ENCODE measurements at regions not wholly inside any gene's neighbourhood (a gene's known extent, or its start where the extent isn't known, plus 50 kb on each side); places are given as distances from the start of the nearest gene placed in this dataset.

DNA sequence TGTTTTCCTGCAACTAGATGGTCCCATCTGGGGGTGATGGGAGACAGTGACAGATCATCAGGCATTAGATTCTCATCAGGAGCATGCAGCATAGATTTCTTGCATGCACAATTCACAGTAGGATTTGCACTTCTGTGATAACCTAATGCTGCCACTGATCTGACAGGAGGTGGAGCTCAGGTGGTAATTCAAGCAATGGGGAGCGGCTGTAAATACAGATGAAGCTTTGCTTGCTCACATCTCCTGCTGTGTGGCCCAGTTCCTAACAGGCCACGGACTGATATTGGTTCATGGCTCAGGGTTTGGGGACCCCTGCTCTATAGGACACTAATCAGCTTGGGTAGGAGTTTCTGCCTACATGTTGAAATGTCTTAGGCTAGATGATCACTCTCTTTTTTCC, 320.0 kb downstream of the PRDM2 start:
- DNase-seq (ENCODE audit: low spot score), result no peak
- in situ Hi-C loops (cut with MboI; ENCODE audit: low pct_unique_long_range_greater_than_20kb, low sequenced_read_pairs, unreplicated experiment), result no loop called here
- TF ChIP-seq, protein P1, sequence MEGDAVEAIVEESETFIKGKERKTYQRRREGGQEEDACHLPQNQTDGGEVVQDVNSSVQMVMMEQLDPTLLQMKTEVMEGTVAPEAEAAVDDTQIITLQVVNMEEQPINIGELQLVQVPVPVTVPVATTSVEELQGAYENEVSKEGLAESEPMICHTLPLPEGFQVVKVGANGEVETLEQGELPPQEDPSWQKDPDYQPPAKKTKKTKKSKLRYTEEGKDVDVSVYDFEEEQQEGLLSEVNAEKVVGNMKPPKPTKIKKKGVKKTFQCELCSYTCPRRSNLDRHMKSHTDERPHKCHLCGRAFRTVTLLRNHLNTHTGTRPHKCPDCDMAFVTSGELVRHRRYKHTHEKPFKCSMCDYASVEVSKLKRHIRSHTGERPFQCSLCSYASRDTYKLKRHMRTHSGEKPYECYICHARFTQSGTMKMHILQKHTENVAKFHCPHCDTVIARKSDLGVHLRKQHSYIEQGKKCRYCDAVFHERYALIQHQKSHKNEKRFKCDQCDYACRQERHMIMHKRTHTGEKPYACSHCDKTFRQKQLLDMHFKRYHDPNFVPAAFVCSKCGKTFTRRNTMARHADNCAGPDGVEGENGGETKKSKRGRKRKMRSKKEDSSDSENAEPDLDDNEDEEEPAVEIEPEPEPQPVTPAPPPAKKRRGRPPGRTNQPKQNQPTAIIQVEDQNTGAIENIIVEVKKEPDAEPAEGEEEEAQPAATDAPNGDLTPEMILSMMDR (IDR thresholded peaks at IDR 0.05; ENCODE audit: extremely low read depth, insufficient read depth, missing control alignments), result no peak

DNA sequence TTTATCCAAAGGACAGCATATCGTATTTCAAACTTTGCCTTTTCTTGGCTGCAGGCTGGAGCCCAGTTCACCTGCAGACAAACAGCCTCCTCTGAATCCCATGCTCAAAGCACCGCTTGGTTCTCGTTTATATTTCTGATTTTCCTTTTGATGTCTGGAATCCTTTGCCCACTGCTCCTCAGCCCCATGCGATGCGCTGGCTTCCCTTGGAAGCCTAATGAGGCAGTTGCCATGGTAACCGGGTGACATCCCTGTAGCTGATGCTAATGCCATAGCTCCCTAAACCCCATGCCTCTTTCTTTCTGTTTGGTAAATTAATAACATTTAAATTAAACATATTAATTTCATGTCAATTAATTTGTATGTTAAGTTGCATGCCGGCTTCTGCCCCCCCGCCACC, 327.1 kb downstream of the PRDM2 start:
- no peak for DNase-seq (ENCODE audit: low spot score)
- in situ Hi-C loops (cut with MboI; ENCODE audit: low pct_unique_long_range_greater_than_20kb, low sequenced_read_pairs, unreplicated experiment), result no loop called here

DNA sequence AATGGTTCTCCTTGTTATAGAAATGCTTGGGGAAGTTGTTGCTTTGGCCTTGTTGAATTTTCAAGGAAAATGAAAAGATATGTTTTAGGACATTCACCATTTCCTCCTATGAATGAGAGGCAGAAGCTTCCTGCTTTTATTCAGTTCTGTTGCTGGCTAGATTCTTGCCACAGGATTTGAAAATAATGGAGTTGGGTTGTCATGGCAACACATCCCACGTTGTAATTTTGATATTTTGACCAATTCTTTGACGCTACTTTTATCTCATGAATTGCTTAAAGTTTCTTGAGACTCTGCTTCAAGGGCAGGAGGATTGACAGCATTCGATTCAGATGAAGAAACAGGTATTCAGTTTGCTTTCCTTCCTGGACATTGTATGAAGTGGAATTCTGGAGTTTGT, 331.5 kb downstream of the PRDM2 start:
- in situ Hi-C loops (cut with MboI; ENCODE audit: low pct_unique_long_range_greater_than_20kb, low sequenced_read_pairs, unreplicated experiment), result no loop called here
- TF ChIP-seq, protein P1 (IDR thresholded peaks at IDR 0.05; ENCODE audit: extremely low read depth, insufficient read depth, missing control alignments), result no peak
- no peak for DNase-seq (ENCODE audit: low spot score)

More for the DNA sequence above, 327.1 kb downstream of the PRDM2 start:
- TF ChIP-seq, protein P1 (IDR thresholded peaks at IDR 0.05; ENCODE audit: extremely low read depth, insufficient read depth, missing control alignments), result no peak

DNA sequence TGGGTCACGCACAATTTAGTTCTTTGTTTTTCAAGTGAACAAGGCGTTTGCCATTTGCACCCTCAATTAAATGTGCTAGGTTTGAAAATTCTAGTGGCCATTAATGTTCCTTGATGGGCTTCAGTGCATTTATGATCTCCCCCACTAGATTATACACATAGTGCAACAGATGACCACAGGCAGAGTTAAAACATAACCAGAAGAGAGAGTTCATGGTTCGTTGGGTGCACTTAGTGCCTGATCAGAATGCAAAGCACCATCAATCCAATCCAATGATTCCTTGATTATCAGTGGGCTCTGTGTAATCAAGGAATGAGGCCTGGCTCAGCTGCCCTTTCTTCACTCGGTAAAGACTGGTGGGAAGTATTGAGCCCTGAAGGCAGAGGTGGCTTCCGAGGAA, 334.5 kb downstream of the PRDM2 start:
- in situ Hi-C loops (cut with MboI; ENCODE audit: low pct_unique_long_range_greater_than_20kb, low sequenced_read_pairs, unreplicated experiment), result no loop called here
- TF ChIP-seq, protein P1 (IDR thresholded peaks at IDR 0.05; ENCODE audit: extremely low read depth, insufficient read depth, missing control alignments), result no peak

DNA sequence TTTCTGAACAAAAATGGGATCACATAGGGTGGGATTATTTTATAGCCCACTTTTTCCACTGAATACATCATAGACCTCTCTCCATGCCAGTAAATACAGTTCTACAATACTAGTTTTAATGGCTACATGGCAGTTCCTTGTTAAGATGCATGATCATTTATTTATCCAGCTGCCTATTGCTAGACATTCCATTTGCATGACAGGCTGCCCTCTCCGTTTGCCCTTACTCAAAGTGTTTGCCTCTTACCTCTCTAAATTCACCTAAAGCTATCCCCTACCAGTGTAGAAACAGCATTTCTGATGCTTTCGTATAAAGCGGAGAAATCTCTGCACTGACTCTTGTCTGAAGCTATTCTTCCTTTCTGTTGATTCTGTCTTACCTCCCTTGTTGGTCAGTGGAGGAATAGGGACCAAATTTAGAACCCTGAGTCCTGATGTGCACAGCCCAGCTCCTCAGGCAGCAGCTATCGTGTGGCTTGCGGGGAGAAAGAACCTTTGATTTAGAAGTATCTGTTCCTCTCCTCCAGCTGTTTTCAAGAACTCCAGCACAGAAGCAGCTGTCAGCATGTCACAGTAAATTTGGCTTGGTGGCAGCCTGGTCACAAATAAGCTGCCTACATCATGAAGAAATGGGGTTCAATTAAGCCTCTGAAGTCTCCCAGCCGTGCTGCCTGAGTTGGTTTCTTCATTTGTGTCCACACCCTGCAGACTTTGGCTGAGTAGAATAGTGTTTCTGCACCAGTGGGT, 337.3 kb downstream of the PRDM2 start:
- no peak for DNase-seq (ENCODE audit: low spot score)
- TF ChIP-seq, protein P1 (IDR thresholded peaks at IDR 0.05; ENCODE audit: extremely low read depth, insufficient read depth, missing control alignments), result no peak
- in situ Hi-C loops (cut with MboI; ENCODE audit: low pct_unique_long_range_greater_than_20kb, low sequenced_read_pairs, unreplicated experiment), result no loop called here

More for the DNA sequence above, 334.5 kb downstream of the PRDM2 start:
- no peak for DNase-seq (ENCODE audit: low spot score)

DNA sequence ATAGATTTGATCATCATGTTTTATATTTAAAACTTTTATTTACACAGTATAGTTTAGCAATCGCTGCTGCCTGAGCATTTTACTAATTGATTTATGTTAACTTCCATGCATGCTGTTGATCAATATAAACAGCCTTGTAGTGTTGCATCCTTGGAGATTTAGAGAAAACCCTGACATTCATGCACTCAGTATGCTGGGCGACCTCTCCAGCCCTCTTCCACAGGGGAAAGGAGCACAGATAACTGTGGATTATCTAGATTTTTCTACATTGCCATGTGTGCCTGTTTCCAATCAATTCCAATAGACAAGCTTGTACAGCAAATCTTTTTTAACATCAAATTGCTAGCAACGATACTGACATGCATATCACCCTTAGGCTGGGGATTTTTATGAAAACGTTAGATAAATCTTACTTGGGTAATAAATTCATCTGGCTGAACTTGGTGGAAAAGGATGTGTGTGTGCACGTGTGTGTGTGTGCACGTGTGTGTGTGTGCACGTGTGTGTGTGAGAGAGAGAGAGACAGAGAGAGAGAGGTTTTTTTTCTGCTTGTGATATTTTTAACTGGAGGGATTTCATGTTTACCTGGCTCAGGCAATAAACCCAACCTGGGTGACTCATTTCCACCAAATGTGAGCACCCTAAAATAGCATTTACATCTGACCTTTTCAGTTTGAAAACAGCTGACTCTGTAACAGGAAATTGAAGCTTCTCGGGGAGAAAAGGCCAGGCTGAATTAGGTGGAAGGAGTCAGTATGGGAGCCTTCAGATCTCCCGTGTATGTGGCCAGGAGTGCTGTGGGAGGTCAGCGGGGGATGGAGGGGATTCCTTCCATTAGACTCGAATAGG, 339.8 kb downstream of the PRDM2 start:
- DNase-seq (ENCODE audit: low spot score), result peak; percentile 17
- TF ChIP-seq, protein P1 (IDR thresholded peaks at IDR 0.05; ENCODE audit: extremely low read depth, insufficient read depth, missing control alignments), result no peak
- in situ Hi-C loops (cut with MboI; ENCODE audit: low pct_unique_long_range_greater_than_20kb, low sequenced_read_pairs, unreplicated experiment), result no loop called here

Measured in GM13977 (cell line).